ENCODE measurements at regions not wholly inside any gene's neighbourhood (a gene's known extent, or its start where the extent isn't known, plus 50 kb on each side); places are given as distances from the start of the nearest gene placed in this dataset.
"Not testable (repeated sequence)": the region's sequence is repeated elsewhere in the genome, so short reads cannot be mapped to it uniquely, and the experiment has no call there.

- Histone ChIP-seq H3K9me2 (replicated peaks; ENCODE audit: insufficient read depth, low read length) (no peaks in the 10 kb centered on the region), H3K9ac (ENCODE audit: low read length) (no peak overlapping the region), H3K27ac (ENCODE audit: low read length) (no peak overlapping the region), H3K27me3 (replicated peaks; ENCODE audit: insufficient read depth, low read length) (no peaks in the 10 kb centered on the region), H3F3A (ENCODE audit: insufficient read depth, low read length) (no peaks in the 10 kb centered on the region), H3K36me3 (replicated peaks; ENCODE audit: insufficient read depth, low read length) (no peaks in the 10 kb centered on the region), H3K79me2 (ENCODE audit: low read length) (no peaks in the 10 kb centered on the region), H3K4me3 (ENCODE audit: low read length) (no peak overlapping the region), H3K4me2 (ENCODE audit: low read depth, low read length) (no peak overlapping the region), H4K20me1 (ENCODE audit: insufficient read depth, low read length) (no peaks in the 10 kb centered on the region), H3K4me1 (ENCODE audit: low read length) (no peaks in the 10 kb centered on the region), H2AFZ (ENCODE audit: low read length) (no peak overlapping the region), H3K9me3 (replicated peaks; ENCODE audit: insufficient read depth, low read length) (no peaks in the 10 kb centered on the region)
- TF ChIP-seq CTCF (IDR thresholded peaks at IDR 0.05; ENCODE audit: low read length) (no peak), EZH2 (optimal IDR thresholded peaks at IDR 0.05; ENCODE audit: low read depth, low read length) (no peak), EZH2phosphoT487 (IDR thresholded peaks at IDR 0.05; ENCODE audit: low read length) (no peak)
- DNase-seq, result no peak
Observed at GRCh38 chr4:159593681-159594080, 490.8 kb downstream of the RAPGEF2 start.

- Histone ChIP-seq H3K79me2 (ENCODE audit: low read length) (no peaks in the 10 kb centered on the region), H3K27ac (ENCODE audit: low read length) (no peak overlapping the region), H4K20me1 (ENCODE audit: insufficient read depth, low read length) (no peaks in the 10 kb centered on the region), H3K4me3 (ENCODE audit: low read length) (no peak overlapping the region), H3K9me3 (replicated peaks; ENCODE audit: insufficient read depth, low read length) (no peaks in the 10 kb centered on the region), H3K9me2 (replicated peaks; ENCODE audit: insufficient read depth, low read length) (no peaks in the 10 kb centered on the region), H3K4me2 (ENCODE audit: low read depth, low read length) (no peak overlapping the region), H3K4me1 (ENCODE audit: low read length) (no peaks in the 10 kb centered on the region), H3F3A (ENCODE audit: insufficient read depth, low read length) (no peaks in the 10 kb centered on the region), H3K36me3 (replicated peaks; ENCODE audit: insufficient read depth, low read length) (no peaks in the 10 kb centered on the region), H3K27me3 (replicated peaks; ENCODE audit: insufficient read depth, low read length) (no peaks in the 10 kb centered on the region), H3K9ac (ENCODE audit: low read length) (no peak overlapping the region), H2AFZ (ENCODE audit: low read length) (no peak overlapping the region)
- DNase-seq, result no peak
- TF ChIP-seq EZH2phosphoT487 (IDR thresholded peaks at IDR 0.05; ENCODE audit: low read length), result no peak
- TF ChIP-seq EZH2 (optimal IDR thresholded peaks at IDR 0.05; ENCODE audit: low read depth, low read length), result no peak
Observed at GRCh38 chr4:159594576-159594975, 491.7 kb downstream of the RAPGEF2 start.

- H3K27ac ChIP-seq (ENCODE audit: low read length); H3K4me2 ChIP-seq (ENCODE audit: low read depth, low read length); H3K36me3 ChIP-seq (replicated peaks; ENCODE audit: insufficient read depth, low read length); H4K20me1 ChIP-seq (ENCODE audit: insufficient read depth, low read length); H2AFZ ChIP-seq (ENCODE audit: low read length); H3K4me3 ChIP-seq (ENCODE audit: low read length); H3F3A ChIP-seq (ENCODE audit: insufficient read depth, low read length); H3K9ac ChIP-seq (ENCODE audit: low read length); DNase-seq; H3K9me2 ChIP-seq (replicated peaks; ENCODE audit: insufficient read depth, low read length); H3K9me3 ChIP-seq (replicated peaks; ENCODE audit: insufficient read depth, low read length); H3K4me1 ChIP-seq (ENCODE audit: low read length); H3K27me3 ChIP-seq (replicated peaks; ENCODE audit: insufficient read depth, low read length); H3K79me2 ChIP-seq (ENCODE audit: low read length): not testable (repeated sequence)
Observed at GRCh38 chr4:159595101-159595500, 492.2 kb downstream of the RAPGEF2 start.

- Histone ChIP-seq H4K20me1 (ENCODE audit: insufficient read depth, low read length) (no peaks in the 10 kb centered on the region), H3K27ac (ENCODE audit: low read length) (no peak overlapping the region), H3K36me3 (replicated peaks; ENCODE audit: insufficient read depth, low read length) (no peaks in the 10 kb centered on the region), H3K4me3 (ENCODE audit: low read length) (no peak overlapping the region), H3K4me2 (ENCODE audit: low read depth, low read length) (no peak overlapping the region), H3K27me3 (replicated peaks; ENCODE audit: insufficient read depth, low read length) (no peaks in the 10 kb centered on the region), H3F3A (ENCODE audit: insufficient read depth, low read length) (no peaks in the 10 kb centered on the region), H3K4me1 (ENCODE audit: low read length) (no peaks in the 10 kb centered on the region), H3K79me2 (ENCODE audit: low read length) (no peaks in the 10 kb centered on the region), H3K9me2 (replicated peaks; ENCODE audit: insufficient read depth, low read length) (no peaks in the 10 kb centered on the region), H3K9ac (ENCODE audit: low read length) (no peak overlapping the region), H2AFZ (ENCODE audit: low read length) (no peak overlapping the region), H3K9me3 (replicated peaks; ENCODE audit: insufficient read depth, low read length) (no peaks in the 10 kb centered on the region)
- DNase-seq, result no peak
- TF ChIP-seq CTCF (IDR thresholded peaks at IDR 0.05; ENCODE audit: low read length), result no peak
Observed at GRCh38 chr4:159598602-159599001, 495.7 kb downstream of the RAPGEF2 start.

Measured in MM.1S (cell line).